Trophoblast cell (in vitro differentiated cells and primary cell): ENCODE measurements at regions not wholly inside any gene's neighbourhood (a gene's known extent, or its start where the extent isn't known, plus 50 kb on each side); places are given as distances from the start of the nearest gene placed in this dataset.

Experiments used
- DNase-seq, 2 donors: peaks; one replicate each; pipeline ENCODE4 v3.0.0-alpha.2; 2016
- H2AFZ ChIP-seq: 2 replicates; pipeline ENCODE4 v1.6.1; 2013; ENCODE audit warnings: low read length, moderate library complexity, mild to moderate bottlenecking; ENCODE audit not compliant: insufficient read depth, poor library complexity
- H2AK5ac ChIP-seq: 2 replicates; pipeline ENCODE4 v1.6.1; 2013; ENCODE audit warnings: mild to moderate bottlenecking, low read length
- H2BK120ac ChIP-seq: 2 replicates; pipeline ENCODE4 v1.6.1; 2013; ENCODE audit warnings: low read length, mild to moderate bottlenecking, moderate library complexity; ENCODE audit not compliant: insufficient read depth, poor library complexity
- H2BK12ac ChIP-seq: 2 replicates; pipeline ENCODE4 v1.6.1; 2013; ENCODE audit warnings: mild to moderate bottlenecking, low read length, moderate library complexity
- H2BK5ac ChIP-seq: 2 replicates; pipeline ENCODE4 v1.6.1; 2013; ENCODE audit warnings: low read length, low read depth, moderate library complexity, mild to moderate bottlenecking; ENCODE audit not compliant: poor library complexity
- H3K14ac ChIP-seq: 2 replicates; pipeline ENCODE4 v1.6.1; 2013; ENCODE audit warnings: mild to moderate bottlenecking, low read length
- H3K18ac ChIP-seq: 2 replicates; pipeline ENCODE4 v1.6.1; 2013; ENCODE audit warnings: mild to moderate bottlenecking, low read length
- H3K23ac ChIP-seq: 2 replicates; pipeline ENCODE4 v1.6.1; 2013; ENCODE audit warnings: low read length
- H3K27ac ChIP-seq: 2 replicates; pipeline ENCODE4 v1.5.1; 2013; ENCODE audit warnings: low read depth, mild to moderate bottlenecking, inconsistent platforms, low read length, moderate library complexity
- H3K27me3 ChIP-seq: 2 replicates; pipeline ENCODE4 v1.6.1; 2013; ENCODE audit warnings: inconsistent platforms, mild to moderate bottlenecking, low read length, moderate library complexity; ENCODE audit not compliant: insufficient read depth
- H3K36me3 ChIP-seq, 2 experiments: 1 replicate in 1 of 2; 2 replicates in 1 of 2; pipeline ENCODE4 v1.6.1; 2013; ENCODE audit warnings: low read length in 2 of 2, mild to moderate bottlenecking in 2 of 2, moderate library complexity in 1 of 2; ENCODE audit not compliant: insufficient read depth in 2 of 2, control insufficient read depth in 1 of 2
- H3K4ac ChIP-seq: 2 replicates; pipeline ENCODE4 v1.6.1; 2013; ENCODE audit warnings: low read depth, mild to moderate bottlenecking, low read length, moderate library complexity
- H3K4me1 ChIP-seq, 2 experiments: 1 replicate in 1 of 2; 2 replicates in 1 of 2; pipeline ENCODE4 v1.6.1; 2013; ENCODE audit warnings: low read length in 2 of 2, mild to moderate bottlenecking in 2 of 2, moderate library complexity in 1 of 2; ENCODE audit not compliant: insufficient read depth in 2 of 2, control insufficient read depth in 1 of 2
- H3K4me2 ChIP-seq: 2 replicates; pipeline ENCODE4 v1.6.1; 2013; ENCODE audit warnings: inconsistent platforms, mild to moderate bottlenecking, low read length, moderate library complexity
- H3K4me3 ChIP-seq: 2 replicates; pipeline ENCODE4 v1.5.1; 2013; ENCODE audit warnings: mild to moderate bottlenecking, low read depth, low read length, inconsistent platforms
- H3K79me1 ChIP-seq: one replicate; pipeline ENCODE4 v1.6.1; 2013; ENCODE audit warnings: low read length
- H3K79me2 ChIP-seq: 2 replicates; pipeline ENCODE4 v1.6.1; 2013; ENCODE audit warnings: low read length, mild to moderate bottlenecking; ENCODE audit not compliant: control insufficient read depth, insufficient read depth, poor library complexity
- H3K9ac ChIP-seq: 2 replicates; pipeline ENCODE4 v1.6.1; 2013; ENCODE audit warnings: mild to moderate bottlenecking, low read length
- H3K9me3 ChIP-seq: 2 replicates; pipeline ENCODE4 v1.6.1; 2013; ENCODE audit warnings: low read depth, mild to moderate bottlenecking, control low read depth, inconsistent platforms, low read length; ENCODE audit not compliant: insufficient read depth
- H4K12ac ChIP-seq: 2 replicates; pipeline ENCODE4 v1.6.1; 2013; ENCODE audit warnings: low read depth, mild to moderate bottlenecking, low read length, moderate library complexity
- H4K8ac ChIP-seq: 2 replicates; pipeline ENCODE4 v1.6.1; 2013; ENCODE audit warnings: low read depth, mild to moderate bottlenecking, low read length, moderate library complexity
- H4K91ac ChIP-seq: one replicate; pipeline ENCODE4 v1.6.1; 2013; ENCODE audit warnings: low read depth, mild to moderate bottlenecking, low read length, moderate library complexity
- WGBS: extraction: QIAGEN DNeasy Blood & Tissue Kit; methylation state at CpG from one replicate; pipeline ENCODE4 v1.1.7; 2013; ENCODE audit warnings: missing lambda C conversion rate; ENCODE audit not compliant: insufficient read length, insufficient coverage; ENCODE audit errors: extremely low coverage; 5-methylcytosine and 5-hydroxymethylcytosine counted together

- Histone ChIP-seq H4K91ac (no peak overlapping the region), H3K79me1 (no peaks in the 10 kb centered on the region), H3K9ac (no peak overlapping the region), H2BK12ac (no peak overlapping the region), H3K9me3 (peaks cover 3% of the 10 kb centered on the region), H3K4me1 (peaks cover 0 to 3% of the 10 kb centered on the region in 2 experiments), H3K36me3 (no peaks in the 10 kb centered on the region), H2BK120ac (no peak overlapping the region), H2AFZ (no peak overlapping the region), H2AK5ac (no peak overlapping the region), H4K8ac (no peak overlapping the region), H3K14ac (no peak overlapping the region), H3K4ac (no peak overlapping the region), H3K4me2 (no peak overlapping the region), H3K79me2 (no peaks in the 10 kb centered on the region), H3K27me3 (no peaks in the 10 kb centered on the region), H3K18ac (no peak overlapping the region), H3K23ac (no peak overlapping the region), H3K27ac (no peak overlapping the region), H3K4me3 (no peak overlapping the region), H4K12ac (no peak overlapping the region), H2BK5ac (no peak overlapping the region)
- no peak for DNase-seq
- WGBS: no CpG with 5 or more reads among the region's 3 CpGs
These were observed 184.1 kb downstream of the FOXD2 start for GRCh38 chr1:47621977-47622376.

GRCh38 chr1:47622776-47623556, 185.1 kb downstream of the FOXD2 start:
- Histone ChIP-seq H3K4me3 (no peak overlapping the region), H3K27me3 (no peaks in the 10 kb centered on the region), H2BK120ac (no peak overlapping the region), H3K14ac (no peak overlapping the region), H4K8ac (no peak overlapping the region), H3K23ac (no peak overlapping the region), H3K27ac (no peak overlapping the region), H2AK5ac (no peak overlapping the region), H2BK5ac (no peak overlapping the region), H3K9ac (no peak overlapping the region), H3K79me1 (no peaks in the 10 kb centered on the region), H4K91ac (no peak overlapping the region), H2AFZ (no peak overlapping the region), H3K4me2 (no peak overlapping the region), H3K9me3 (peaks cover 3% of the 10 kb centered on the region), H3K4me1 (peaks cover 5% of the 10 kb centered on the region in 2 experiments), H3K36me3 (no peaks in the 10 kb centered on the region), H3K18ac (no peak overlapping the region), H3K4ac (no peak overlapping the region), H2BK12ac (no peak overlapping the region), H3K79me2 (no peaks in the 10 kb centered on the region), H4K12ac (no peak overlapping the region)
- DNase-seq: no peak
- WGBS: no CpG with 5 or more reads among the region's 8 CpGs

- no peak overlapping the region for H2AK5ac ChIP-seq
These were observed 185.7 kb downstream of the FOXD2 start for GRCh38 chr1:47623557-47623940.

GRCh38 chr1:47624531-47624930, 186.7 kb downstream of the FOXD2 start:
- Histone ChIP-seq H3K14ac (no peak overlapping the region), H2BK120ac (no peak overlapping the region), H3K4me2 (no peak overlapping the region)

More at GRCh38 chr1:47623557-47623940, 185.7 kb downstream of the FOXD2 start:
- H3K9me3 ChIP-seq: peaks cover 3% of the 10 kb centered on the region
- no peak overlapping the region for H2BK120ac ChIP-seq
- no peak overlapping the region for H4K91ac ChIP-seq
- no peak overlapping the region for H3K27ac ChIP-seq
- no peak overlapping the region for H3K18ac ChIP-seq
- no CpG with 5 or more reads among the region's 5 CpGs for WGBS
- H3K9ac ChIP-seq: no peak overlapping the region
- no peak overlapping the region for H3K14ac ChIP-seq
- no peaks in the 10 kb centered on the region for H3K79me2 ChIP-seq
- H3K27me3 ChIP-seq: no peaks in the 10 kb centered on the region
- H2BK5ac ChIP-seq: no peak overlapping the region
- H3K4ac ChIP-seq: no peak overlapping the region
- no peak overlapping the region for H3K4me2 ChIP-seq
- H2BK12ac ChIP-seq: no peak overlapping the region
- H4K12ac ChIP-seq: no peak overlapping the region
- peaks cover 5% of the 10 kb centered on the region in 2 experiments for H3K4me1 ChIP-seq
- no peaks in the 10 kb centered on the region for H3K36me3 ChIP-seq
- no peak for DNase-seq
- no peaks in the 10 kb centered on the region for H3K79me1 ChIP-seq
- peak overlapping the region; percentile 42 for H3K4me3 ChIP-seq
- no peak overlapping the region for H3K23ac ChIP-seq
- H4K8ac ChIP-seq: no peak overlapping the region
- H2AFZ ChIP-seq: no peak overlapping the region

More at GRCh38 chr1:47624531-47624930, 186.7 kb downstream of the FOXD2 start:
- H2AK5ac ChIP-seq: no peak overlapping the region
- H3K9ac ChIP-seq: no peak overlapping the region
- no CpG with 5 or more reads among the region's 4 CpGs for WGBS
- H3K4ac ChIP-seq: no peak overlapping the region
- H3K79me1 ChIP-seq: no peaks in the 10 kb centered on the region
- H2AFZ ChIP-seq: no peak overlapping the region
- H2BK12ac ChIP-seq: no peak overlapping the region
- peaks cover 3% of the 10 kb centered on the region for H3K9me3 ChIP-seq
- H3K4me3 ChIP-seq: no peak overlapping the region
- no peaks in the 10 kb centered on the region for H3K36me3 ChIP-seq
- H3K23ac ChIP-seq: no peak overlapping the region
- no peak overlapping the region for H4K12ac ChIP-seq
- H2BK5ac ChIP-seq: no peak overlapping the region
- no peak overlapping the region for H4K8ac ChIP-seq
- no peak overlapping the region for H4K91ac ChIP-seq
- peaks cover 2 to 5% of the 10 kb centered on the region in 2 experiments for H3K4me1 ChIP-seq
- no peaks in the 10 kb centered on the region for H3K79me2 ChIP-seq
- H3K27ac ChIP-seq: no peak overlapping the region
- H3K18ac ChIP-seq: no peak overlapping the region
- DNase-seq: no peak
- H3K27me3 ChIP-seq: no peaks in the 10 kb centered on the region
